ENCODE measurements at regions not wholly inside any gene's neighbourhood (a gene's known extent, or its start where the extent isn't known, plus 50 kb on each side); places are given as distances from the start of the nearest gene placed in this dataset.

DNA sequence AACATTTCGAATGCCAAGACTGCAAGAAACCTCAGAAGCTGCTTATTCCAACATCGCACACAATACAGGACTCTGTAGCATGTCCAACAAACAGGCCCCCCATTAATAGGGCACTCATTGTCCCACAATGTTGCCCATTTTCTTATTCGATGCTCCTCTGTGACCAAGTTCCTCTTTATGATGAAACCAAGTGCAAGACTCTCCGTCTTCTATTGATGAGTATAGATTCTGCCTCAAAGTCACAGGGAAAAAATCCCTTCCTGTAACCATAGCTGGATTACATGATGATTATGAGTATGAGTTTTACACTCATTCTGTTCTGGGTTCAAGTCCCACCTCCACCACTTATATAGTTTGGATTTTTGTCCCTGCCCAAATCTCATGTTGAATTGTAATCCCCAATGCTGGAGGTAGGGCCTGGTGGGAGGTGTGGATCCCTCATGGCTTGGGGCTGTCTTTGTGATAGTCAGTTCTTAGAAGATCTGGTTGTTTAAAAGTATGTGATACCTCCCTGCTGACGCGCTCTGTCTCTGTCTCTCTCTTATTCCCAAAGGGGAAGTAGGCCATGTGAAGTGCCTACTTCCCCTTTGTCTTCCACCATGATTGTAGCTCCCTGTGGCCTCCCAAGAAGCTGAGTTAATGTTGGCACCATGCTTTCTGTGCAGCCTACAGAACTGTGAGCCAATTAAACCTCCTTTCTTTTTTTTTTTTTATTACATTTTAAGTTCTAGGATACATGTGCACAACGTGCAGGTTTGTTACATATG, 148.7 kb downstream of the OSR1 start:
- CTCF ChIA-PET, result interaction anchor here (1.0 kb wide), 1 partner anchor 12 kb away, joined by 5 read pairs; no protein-coding TSS in a partner anchor

DNA sequence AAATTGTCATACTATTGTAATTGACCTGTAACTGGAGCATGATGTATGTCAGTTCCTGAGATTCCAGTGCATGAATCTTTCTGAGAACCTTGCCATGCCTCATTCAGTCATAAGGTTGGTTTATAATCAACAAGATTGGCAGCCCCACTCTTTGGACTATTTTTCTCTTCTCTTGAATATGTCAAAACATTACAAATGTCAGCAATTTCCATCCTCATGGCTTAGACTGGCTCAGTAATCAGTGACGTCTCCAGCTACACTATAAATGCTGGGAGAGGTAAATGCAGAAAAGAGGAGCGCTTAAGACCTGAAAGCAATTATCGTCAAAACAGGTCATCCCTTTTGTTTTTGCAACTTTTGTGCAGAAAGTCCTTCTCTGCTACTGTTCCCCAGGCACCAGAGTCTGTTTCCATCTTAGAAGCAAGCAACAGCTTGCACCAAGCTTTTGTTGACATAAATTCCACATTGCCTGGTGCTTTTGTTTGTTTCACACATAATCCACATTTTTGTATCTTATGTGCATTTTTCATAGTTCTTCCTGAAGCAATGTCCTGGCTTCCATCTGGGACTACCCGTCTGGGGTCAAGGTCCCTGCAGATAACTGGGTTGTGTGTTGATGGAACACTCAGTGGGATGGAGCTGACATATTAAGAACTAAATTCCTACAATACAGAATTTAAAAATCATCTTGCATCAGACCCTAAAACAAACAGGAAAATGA, 149.8 kb downstream of the OSR1 start:
- Histone ChIP-seq H3K36me3 (ENCODE audit: control insufficient read depth in 2 of 2, insufficient read depth in 1 of 2, low read length in 2 of 2) (no peaks in the 10 kb centered on the region), H3K9me3 (ENCODE audit: control insufficient read depth, insufficient read depth, low read depth, low read length) (no peaks in the 10 kb centered on the region), H3K4me1 (ENCODE audit: control insufficient read depth, insufficient read depth, low read length) (no peaks in the 10 kb centered on the region), H3K27ac (ENCODE audit: extremely low read depth, low read depth, low read length) (no peak overlapping the region), H3K4me3 (ENCODE audit: low read depth, low read length) (no peak overlapping the region)
- no peak for TF ChIP-seq ZFP69B (tag by site-specific recombination; IDR thresholded peaks at IDR 0.05)
- TF ChIP-seq ZNF223 (tag by site-specific recombination; IDR thresholded peaks at IDR 0.05), result no peak
- no peak for TF ChIP-seq ZNF510 (tag by site-specific recombination; IDR thresholded peaks at IDR 0.05; ENCODE audit: insufficient replicate concordance)
- no peak for TF ChIP-seq ZNF561 (tag by site-specific recombination; IDR thresholded peaks at IDR 0.05; ENCODE audit: borderline replicate concordance)
- no peak for TF ChIP-seq ZNF777 (tag by site-specific recombination; IDR thresholded peaks at IDR 0.05; ENCODE audit: borderline replicate concordance)
- TF ChIP-seq ZNF311 (tag by site-specific recombination; IDR thresholded peaks at IDR 0.05; ENCODE audit: borderline replicate concordance), result no peak
- TF ChIP-seq, protein P1, sequence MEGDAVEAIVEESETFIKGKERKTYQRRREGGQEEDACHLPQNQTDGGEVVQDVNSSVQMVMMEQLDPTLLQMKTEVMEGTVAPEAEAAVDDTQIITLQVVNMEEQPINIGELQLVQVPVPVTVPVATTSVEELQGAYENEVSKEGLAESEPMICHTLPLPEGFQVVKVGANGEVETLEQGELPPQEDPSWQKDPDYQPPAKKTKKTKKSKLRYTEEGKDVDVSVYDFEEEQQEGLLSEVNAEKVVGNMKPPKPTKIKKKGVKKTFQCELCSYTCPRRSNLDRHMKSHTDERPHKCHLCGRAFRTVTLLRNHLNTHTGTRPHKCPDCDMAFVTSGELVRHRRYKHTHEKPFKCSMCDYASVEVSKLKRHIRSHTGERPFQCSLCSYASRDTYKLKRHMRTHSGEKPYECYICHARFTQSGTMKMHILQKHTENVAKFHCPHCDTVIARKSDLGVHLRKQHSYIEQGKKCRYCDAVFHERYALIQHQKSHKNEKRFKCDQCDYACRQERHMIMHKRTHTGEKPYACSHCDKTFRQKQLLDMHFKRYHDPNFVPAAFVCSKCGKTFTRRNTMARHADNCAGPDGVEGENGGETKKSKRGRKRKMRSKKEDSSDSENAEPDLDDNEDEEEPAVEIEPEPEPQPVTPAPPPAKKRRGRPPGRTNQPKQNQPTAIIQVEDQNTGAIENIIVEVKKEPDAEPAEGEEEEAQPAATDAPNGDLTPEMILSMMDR (tag by site-specific recombination; IDR thresholded peaks at IDR 0.05), result no peak
- ChIA-PET POLR2A (no interaction called here), CTCF (interaction anchor here (1.0 kb wide), 1 partner anchor 11 kb away, joined by 5 read pairs; no protein-coding TSS in a partner anchor)

More for the DNA sequence above, 148.7 kb downstream of the OSR1 start:
- Histone ChIP-seq H3K4me1 (ENCODE audit: control insufficient read depth, insufficient read depth, low read length) (no peaks in the 10 kb centered on the region), H3K27ac (ENCODE audit: extremely low read depth, low read depth, low read length) (no peak overlapping the region), H3K4me3 (ENCODE audit: low read depth, low read length) (no peak overlapping the region), H3K36me3 (ENCODE audit: control insufficient read depth in 2 of 2, insufficient read depth in 1 of 2, low read length in 2 of 2) (no peaks in the 10 kb centered on the region), H3K9me3 (ENCODE audit: control insufficient read depth, insufficient read depth, low read depth, low read length) (no peaks in the 10 kb centered on the region)
- TF ChIP-seq ZNF175 (tag by site-specific recombination; IDR thresholded peaks at IDR 0.05), result no peak
- TF ChIP-seq ZNF843 (tag by site-specific recombination; IDR thresholded peaks at IDR 0.05), result no peak
- no peak for TF ChIP-seq KLF10 (tag by site-specific recombination; IDR thresholded peaks at IDR 0.05)
- TF ChIP-seq, protein P2, sequence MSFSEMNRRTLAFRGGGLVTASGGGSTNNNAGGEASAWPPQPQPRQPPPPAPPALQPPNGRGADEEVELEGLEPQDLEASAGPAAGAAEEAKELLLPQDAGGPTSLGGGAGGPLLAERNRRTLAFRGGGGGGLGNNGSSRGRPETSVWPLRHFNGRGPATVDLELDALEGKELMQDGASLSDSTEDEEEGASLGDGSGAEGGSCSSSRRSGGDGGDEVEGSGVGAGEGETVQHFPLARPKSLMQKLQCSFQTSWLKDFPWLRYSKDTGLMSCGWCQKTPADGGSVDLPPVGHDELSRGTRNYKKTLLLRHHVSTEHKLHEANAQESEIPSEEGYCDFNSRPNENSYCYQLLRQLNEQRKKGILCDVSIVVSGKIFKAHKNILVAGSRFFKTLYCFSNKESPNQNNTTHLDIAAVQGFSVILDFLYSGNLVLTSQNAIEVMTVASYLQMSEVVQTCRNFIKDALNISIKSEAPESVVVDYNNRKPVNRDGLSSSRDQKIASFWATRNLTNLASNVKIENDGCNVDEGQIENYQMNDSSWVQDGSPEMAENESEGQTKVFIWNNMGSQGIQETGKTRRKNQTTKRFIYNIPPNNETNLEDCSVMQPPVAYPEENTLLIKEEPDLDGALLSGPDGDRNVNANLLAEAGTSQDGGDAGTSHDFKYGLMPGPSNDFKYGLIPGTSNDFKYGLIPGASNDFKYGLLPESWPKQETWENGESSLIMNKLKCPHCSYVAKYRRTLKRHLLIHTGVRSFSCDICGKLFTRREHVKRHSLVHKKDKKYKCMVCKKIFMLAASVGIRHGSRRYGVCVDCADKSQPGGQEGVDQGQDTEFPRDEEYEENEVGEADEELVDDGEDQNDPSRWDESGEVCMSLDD (tag by site-specific recombination; IDR thresholded peaks at IDR 0.05), result no peak
- TF ChIP-seq ZNF530 (tag by site-specific recombination; IDR thresholded peaks at IDR 0.05; ENCODE audit: low read depth), result no peak
- no peak for TF ChIP-seq ZNF600 (tag by site-specific recombination; IDR thresholded peaks at IDR 0.05)
- no peak for TF ChIP-seq ZBTB17 (tag by site-specific recombination; IDR thresholded peaks at IDR 0.05)
- TF ChIP-seq ZNF223 (tag by site-specific recombination; IDR thresholded peaks at IDR 0.05), result no peak
- TF ChIP-seq HOXC10 (CRISPR knock-in tag; IDR thresholded peaks at IDR 0.05), result no peak
- TF ChIP-seq KLF1 (tag by site-specific recombination; IDR thresholded peaks at IDR 0.05), result no peak
- TF ChIP-seq, protein P3, sequence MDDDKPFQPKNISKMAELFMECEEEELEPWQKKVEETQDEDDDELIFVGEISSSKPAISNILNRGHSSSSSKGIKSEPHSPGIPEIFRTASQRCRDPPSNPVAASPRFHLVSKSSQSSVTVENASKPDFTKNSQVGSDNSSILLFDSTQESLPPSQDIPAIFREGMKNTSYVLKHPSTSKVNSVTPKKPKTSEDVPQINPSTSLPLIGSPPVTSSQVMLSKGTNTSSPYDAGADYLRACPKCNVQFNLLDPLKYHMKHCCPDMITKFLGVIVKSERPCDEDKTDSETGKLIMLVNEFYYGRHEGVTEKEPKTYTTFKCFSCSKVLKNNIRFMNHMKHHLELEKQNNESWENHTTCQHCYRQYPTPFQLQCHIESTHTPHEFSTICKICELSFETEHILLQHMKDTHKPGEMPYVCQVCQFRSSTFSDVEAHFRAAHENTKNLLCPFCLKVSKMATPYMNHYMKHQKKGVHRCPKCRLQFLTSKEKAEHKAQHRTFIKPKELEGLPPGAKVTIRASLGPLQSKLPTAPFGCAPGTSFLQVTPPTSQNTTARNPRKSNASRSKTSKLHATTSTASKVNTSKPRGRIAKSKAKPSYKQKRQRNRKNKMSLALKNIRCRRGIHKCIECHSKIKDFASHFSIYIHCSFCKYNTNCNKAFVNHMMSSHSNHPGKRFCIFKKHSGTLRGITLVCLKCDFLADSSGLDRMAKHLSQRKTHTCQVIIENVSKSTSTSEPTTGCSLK (tag by site-specific recombination; IDR thresholded peaks at IDR 0.05), result no peak
- no peak for TF ChIP-seq ZNF391 (tag by site-specific recombination; IDR thresholded peaks at IDR 0.05; ENCODE audit: borderline replicate concordance, low read depth)
- TF ChIP-seq ZNF426 (tag by site-specific recombination; IDR thresholded peaks at IDR 0.05), result no peak
- no peak for TF ChIP-seq ZNF16 (tag by site-specific recombination; IDR thresholded peaks at IDR 0.05; ENCODE audit: low read depth)
- TF ChIP-seq ZNF610 (tag by site-specific recombination; IDR thresholded peaks at IDR 0.05; ENCODE audit: borderline replicate concordance), result no peak
- TF ChIP-seq, protein P4, sequence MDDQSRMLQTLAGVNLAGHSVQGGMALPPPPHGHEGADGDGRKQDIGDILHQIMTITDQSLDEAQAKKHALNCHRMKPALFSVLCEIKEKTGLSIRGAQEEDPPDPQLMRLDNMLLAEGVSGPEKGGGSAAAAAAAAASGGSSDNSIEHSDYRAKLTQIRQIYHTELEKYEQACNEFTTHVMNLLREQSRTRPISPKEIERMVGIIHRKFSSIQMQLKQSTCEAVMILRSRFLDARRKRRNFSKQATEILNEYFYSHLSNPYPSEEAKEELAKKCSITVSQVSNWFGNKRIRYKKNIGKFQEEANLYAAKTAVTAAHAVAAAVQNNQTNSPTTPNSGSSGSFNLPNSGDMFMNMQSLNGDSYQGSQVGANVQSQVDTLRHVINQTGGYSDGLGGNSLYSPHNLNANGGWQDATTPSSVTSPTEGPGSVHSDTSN (CRISPR knock-in tag; IDR thresholded peaks at IDR 0.05), result no peak
- POLR2A ChIA-PET, result no interaction called here

Data from HEK293 (cell line).